H1 (cell line): ENCODE measurements at regions not wholly inside any gene's neighbourhood (a gene's known extent, or its start where the extent isn't known, plus 50 kb on each side); places are given as distances from the start of the nearest gene placed in this dataset.

Experiments
- CTCF ChIA-PET: fragments of 300-600 bp; sonication (Branson Sonifier 250); formaldehyde crosslinking; loops from one replicate; lab custom pipeline; 2021; ENCODE audit not compliant: partially characterized antibody; lab: Charles Lee
- POLR2A ChIA-PET: fragments of 300-600 bp; sonication (Branson Sonifier 250); formaldehyde crosslinking; loops from one replicate; lab custom pipeline; 2021; ENCODE audit warnings: inconsistent platforms; ENCODE audit not compliant: partially characterized antibody; lab: Charles Lee
- DNase-seq, 2 experiments: peaks; one replicate each; pipeline versions ENCODE4 v3.0.0 to v3.0.0-alpha.2; 2010 to 2022; ENCODE audit warnings: low spot score in 2 of 2, low read depth in 1 of 2, mixed read lengths in 1 of 2
- FAIRE-seq: peaks from 2 replicates; lab custom pipeline; 2011; peaks lifted over from hg19 to GRCh38; lab: Jason Lieb, UNC
- H2AFZ ChIP-seq: 2 replicates; pipeline ENCODE4 v1.8.1; 2012; ENCODE audit warnings: low read length, inconsistent platforms
- H2AK5ac ChIP-seq: 2 replicates; pipeline ENCODE4 v1.6.1; 2013; ENCODE audit warnings: low read depth, low read length
- H2BK120ac ChIP-seq: replicated peaks from 2 replicates; pipeline ENCODE3; 2013; ENCODE audit warnings: low read depth, low read length, inconsistent platforms
- H2BK12ac ChIP-seq: 2 replicates; pipeline ENCODE4 v1.6.1; 2013; ENCODE audit warnings: low read depth, low read length
- H2BK15ac ChIP-seq: 2 replicates; pipeline ENCODE4 v1.6.1; 2013; ENCODE audit warnings: low read length
- H2BK20ac ChIP-seq: 2 replicates; pipeline ENCODE4 v1.6.1; 2013; ENCODE audit warnings: low read length
- H2BK5ac ChIP-seq: 2 replicates; pipeline ENCODE4 v1.6.1; 2013; ENCODE audit warnings: low read depth, low read length
- H3K14ac ChIP-seq: 2 replicates; pipeline ENCODE4 v1.6.1; 2013; ENCODE audit warnings: inconsistent platforms; ENCODE audit not compliant: insufficient read length
- H3K18ac ChIP-seq: 2 replicates; pipeline ENCODE4 v1.6.1; 2013; ENCODE audit warnings: low read length; ENCODE audit errors: extremely low read depth
- H3K23ac ChIP-seq: 2 replicates; pipeline ENCODE4 v1.6.1; 2013; ENCODE audit warnings: inconsistent platforms; ENCODE audit not compliant: insufficient read length
- H3K23me2 ChIP-seq: 2 replicates; pipeline ENCODE4 v1.6.1; 2013; ENCODE audit warnings: low read depth, low read length
- H3K27ac ChIP-seq: 2 replicates; pipeline ENCODE4 v1.6.1; 2011; ENCODE audit warnings: low read depth, low read length, inconsistent platforms
- H3K27me3 ChIP-seq, 4 experiments: replicated peaks in 1 of 4; 1 replicate in 1 of 4; 2 replicates in 3 of 4; pipeline versions ENCODE4 v1.6.1 to v1.8.1; 2011 to 2013; ENCODE audit warnings: low read length in 3 of 4, mild to moderate bottlenecking in 3 of 4, inconsistent platforms in 2 of 4, mixed read lengths in 2 of 4, moderate library complexity in 1 of 4; ENCODE audit not compliant: control insufficient read depth in 3 of 4, insufficient read depth in 3 of 4; ENCODE audit errors: extremely low read depth in 1 of 4
- H3K36me3 ChIP-seq, 4 experiments: 2 replicates each; pipeline versions ENCODE4 v1.6.1 to v1.8.1; 2011 to 2013; ENCODE audit warnings: mild to moderate bottlenecking in 4 of 4, low read length in 3 of 4, moderate library complexity in 2 of 4, control low read depth in 1 of 4, inconsistent platforms in 1 of 4; ENCODE audit not compliant: insufficient read depth in 4 of 4, control insufficient read depth in 2 of 4
- H3K4ac ChIP-seq: replicated peaks from 2 replicates; pipeline ENCODE3; 2013; ENCODE audit warnings: low read length, low read depth, mixed read lengths, inconsistent platforms; ENCODE audit not compliant: insufficient read length
- H3K4me1 ChIP-seq, 4 experiments: replicated peaks in 1 of 4; 1 replicate in 1 of 4; 2 replicates in 3 of 4; pipeline versions ENCODE4 v1.6.1 to v1.8.1; 2011 to 2013; ENCODE audit warnings: low read length in 3 of 4, inconsistent platforms in 2 of 4, mixed read lengths in 1 of 4; ENCODE audit not compliant: insufficient read depth in 4 of 4, control insufficient read depth in 3 of 4
- H3K4me2 ChIP-seq, 2 experiments: 2 replicates each; pipeline versions ENCODE4 v1.6.1 to v1.8.1; 2011 to 2013; ENCODE audit warnings: low read depth in 2 of 2, low read length in 2 of 2, control low read depth in 1 of 2, inconsistent platforms in 1 of 2, mild to moderate bottlenecking in 1 of 2; ENCODE audit not compliant: insufficient read depth in 1 of 2
- H3K4me3 ChIP-seq, 4 experiments: fragments of 200-600, 300-600 bp in 1 of 4; sonication (generic), shearing (Covaris generic), sonication (Bioruptor Twin) in 1 of 4; 2 replicates each; pipeline versions ENCODE4 v1.5.1 to v1.8.1; 2011 to 2016; ENCODE audit warnings: low read length in 4 of 4, low read depth in 3 of 4, control low read depth in 2 of 4, inconsistent platforms in 2 of 4, mild to moderate bottlenecking in 2 of 4, mixed read lengths in 1 of 4, moderate library complexity in 1 of 4; ENCODE audit not compliant: insufficient read depth in 2 of 4; ENCODE audit errors: extremely low read depth in 1 of 4
- H3K56ac ChIP-seq: replicated peaks from 2 replicates; pipeline ENCODE3; 2013; ENCODE audit warnings: low read depth, mild to moderate bottlenecking, mixed read lengths, low read length, inconsistent platforms; ENCODE audit not compliant: insufficient read length
- H3K79me1 ChIP-seq: 2 replicates; pipeline ENCODE4 v1.6.1; 2013; ENCODE audit warnings: low read depth, low read length, control low read depth
- H3K79me2 ChIP-seq, 2 experiments: 2 replicates each; pipeline versions ENCODE4 v1.6.1 to v1.8.1; 2012 to 2013; ENCODE audit warnings: low read length in 2 of 2, mild to moderate bottlenecking in 2 of 2, inconsistent platforms in 1 of 2; ENCODE audit not compliant: insufficient read depth in 2 of 2, control insufficient read depth in 1 of 2
- H3K9ac ChIP-seq, 4 experiments: replicated peaks in 1 of 4; 1 replicate in 1 of 4; 2 replicates in 3 of 4; pipeline versions ENCODE4 v1.6.1 to v1.8.1; 2011 to 2013; ENCODE audit warnings: low read depth in 3 of 4, low read length in 3 of 4, control low read depth in 2 of 4, mild to moderate bottlenecking in 2 of 4, moderate library complexity in 2 of 4, inconsistent platforms in 1 of 4; ENCODE audit errors: extremely low read depth in 1 of 4
- H3K9me3 ChIP-seq, 2 experiments: 2 replicates each; pipeline versions ENCODE4 v1.6.1 to v1.8.1; 2012 to 2013; ENCODE audit warnings: mild to moderate bottlenecking in 2 of 2, moderate library complexity in 2 of 2, control low read depth in 1 of 2, inconsistent platforms in 1 of 2, low read depth in 1 of 2, low read length in 1 of 2, mixed read lengths in 1 of 2; ENCODE audit not compliant: insufficient read depth in 2 of 2
- H4K20me1 ChIP-seq, 2 experiments: replicated peaks in 1 of 2; 2 replicates each; pipeline versions ENCODE3 to v1.8.1; 2011 to 2013; ENCODE audit warnings: inconsistent platforms in 2 of 2, low read length in 2 of 2, mild to moderate bottlenecking in 1 of 2; ENCODE audit not compliant: insufficient read depth in 2 of 2, control insufficient read depth in 1 of 2
- H4K5ac ChIP-seq: 2 replicates; pipeline ENCODE4 v1.6.1; 2013; ENCODE audit warnings: low read length, low read depth, mixed read lengths, inconsistent platforms; ENCODE audit not compliant: insufficient read length
- H4K8ac ChIP-seq: 2 replicates; pipeline ENCODE4 v1.8.0; 2013; ENCODE audit warnings: mild to moderate bottlenecking, moderate library complexity, low read length, inconsistent platforms; ENCODE audit not compliant: insufficient read depth; ENCODE audit errors: extremely low read depth
- H4K91ac ChIP-seq: replicated peaks from 2 replicates; pipeline ENCODE3; 2013; ENCODE audit warnings: low read length, mixed read lengths, inconsistent platforms; ENCODE audit not compliant: insufficient read length
- JUN ChIP-seq: IDR thresholded peaks from 2 replicates; pipeline ENCODE4 v1.6.1; 2011; ENCODE audit warnings: low read depth, mild to moderate bottlenecking, improper control_type of control experiment, low read length
- POU5F1 ChIP-seq: IDR thresholded peaks from 2 replicates; pipeline ENCODE4 v1.6.1; 2011; ENCODE audit warnings: low read depth, mild to moderate bottlenecking, low read length, moderate library complexity
- RAD21 ChIP-seq, 2 experiments: IDR thresholded peaks in 1 of 2; conservative IDR thresholded peaks in 1 of 2; 2 replicates each; pipeline ENCODE4 v1.6.1; 2011; ENCODE audit warnings: low read depth in 2 of 2, low read length in 2 of 2, improper control_type of control experiment in 1 of 2, inconsistent platforms in 1 of 2, mild to moderate bottlenecking in 1 of 2, moderate library complexity in 1 of 2
- SUZ12 ChIP-seq: fragments of 200-600 bp; sonication (generic); IDR thresholded peaks from 2 replicates; pipeline ENCODE4 v1.6.1; 2012; ENCODE audit warnings: mild to moderate bottlenecking, inconsistent platforms, low read length, moderate library complexity, mixed read lengths
- USF2 ChIP-seq: IDR thresholded peaks from 2 replicates; pipeline ENCODE4 v1.6.1; 2011; ENCODE audit warnings: low read length, improper control_type of control experiment
- YY1 ChIP-seq: IDR thresholded peaks from 2 replicates; pipeline ENCODE4 v1.6.1; 2011; ENCODE audit warnings: low read depth, mild to moderate bottlenecking, low read length
- WGBS, 2 experiments: shearing (Covaris generic) in 1 of 2; methylation state at CpG; one replicate each; pipeline versions ENCODE4 v1.1.6 to v1.1.7; 2013 to 2015; ENCODE audit warnings: low lambda C conversion rate in 2 of 2, mixed read lengths in 2 of 2, inconsistent platforms in 1 of 2, low coverage in 1 of 2, missing lambda C conversion rate in 1 of 2; ENCODE audit not compliant: insufficient replicate concordance in 2 of 2, insufficient coverage in 1 of 2, insufficient read length in 1 of 2; ENCODE audit errors: extremely low coverage in 1 of 2, missing lambda C conversion rate in 1 of 2; 5-methylcytosine and 5-hydroxymethylcytosine counted together
- TF ChIP-seq, protein P1 (sequence below), 3 experiments: IDR thresholded peaks; 1 replicate in 2 of 3; 2 replicates in 1 of 3; pipeline versions ENCODE4 v1.5.1 to v1.6.1; 2011; ENCODE audit warnings: low read length in 3 of 3, mild to moderate bottlenecking in 3 of 3, inconsistent platforms in 2 of 3, low read depth in 1 of 3, moderate library complexity in 1 of 3; ENCODE audit not compliant: insufficient read depth in 1 of 3; ENCODE audit errors: control extremely low read depth in 1 of 3

GRCh38 chr18:2471523-2471922, 99.8 kb downstream of the METTL4 start:
- Histone ChIP-seq H2BK120ac (no peak overlapping the region), H3K56ac (no peak overlapping the region), H2BK5ac (no peak overlapping the region), H3K18ac (no peak overlapping the region), H3K27ac (no peak overlapping the region), H4K91ac (no peak overlapping the region), H4K5ac (no peak overlapping the region), H3K23ac (no peak overlapping the region), H3K4me2 (no peak overlapping the region), H2AK5ac (no peak overlapping the region), H3K36me3 (no peaks in the 10 kb centered on the region), H3K79me1 (no peaks in the 10 kb centered on the region), H2BK12ac (no peak overlapping the region), H3K9ac (no peak overlapping the region), H3K4ac (no peak overlapping the region), H3K4me3 (no peak overlapping the region), H3K23me2 (no peaks in the 10 kb centered on the region), H3K9me3 (no peaks in the 10 kb centered on the region), H2BK20ac (no peak overlapping the region), H4K20me1 (no peaks in the 10 kb centered on the region), H2AFZ (no peak overlapping the region), H3K27me3 (no peaks in the 10 kb centered on the region), H2BK15ac (no peak overlapping the region), H3K4me1 (no peaks in the 10 kb centered on the region), H3K79me2 (no peaks in the 10 kb centered on the region), H3K14ac (no peak overlapping the region), H4K8ac (no peak overlapping the region)
- CTCF ChIA-PET = interaction anchor here (1.0 to 1.6 kb wide), 4 partner anchors 8 to 32 kb away, joined by 3 to 4 read pairs (median 3); no protein-coding TSS in a partner anchor
- FAIRE-seq = no peak
- no peak for DNase-seq
- WGBS, 2 experiments = 93% methylated on average over 2 of the region's 2 CpGs; no CpG with 5 or more reads in 1 of the 2 experiments
- no peak for TF ChIP-seq JUN
- TF ChIP-seq, protein P1, sequence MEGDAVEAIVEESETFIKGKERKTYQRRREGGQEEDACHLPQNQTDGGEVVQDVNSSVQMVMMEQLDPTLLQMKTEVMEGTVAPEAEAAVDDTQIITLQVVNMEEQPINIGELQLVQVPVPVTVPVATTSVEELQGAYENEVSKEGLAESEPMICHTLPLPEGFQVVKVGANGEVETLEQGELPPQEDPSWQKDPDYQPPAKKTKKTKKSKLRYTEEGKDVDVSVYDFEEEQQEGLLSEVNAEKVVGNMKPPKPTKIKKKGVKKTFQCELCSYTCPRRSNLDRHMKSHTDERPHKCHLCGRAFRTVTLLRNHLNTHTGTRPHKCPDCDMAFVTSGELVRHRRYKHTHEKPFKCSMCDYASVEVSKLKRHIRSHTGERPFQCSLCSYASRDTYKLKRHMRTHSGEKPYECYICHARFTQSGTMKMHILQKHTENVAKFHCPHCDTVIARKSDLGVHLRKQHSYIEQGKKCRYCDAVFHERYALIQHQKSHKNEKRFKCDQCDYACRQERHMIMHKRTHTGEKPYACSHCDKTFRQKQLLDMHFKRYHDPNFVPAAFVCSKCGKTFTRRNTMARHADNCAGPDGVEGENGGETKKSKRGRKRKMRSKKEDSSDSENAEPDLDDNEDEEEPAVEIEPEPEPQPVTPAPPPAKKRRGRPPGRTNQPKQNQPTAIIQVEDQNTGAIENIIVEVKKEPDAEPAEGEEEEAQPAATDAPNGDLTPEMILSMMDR (IDR thresholded peaks at IDR 0.05; ENCODE audit: control extremely low read depth in 1 of 3, insufficient read depth in 1 of 3, low read depth in 1 of 3, low read length in 3 of 3) = peak; percentile 26 to 53 (median 42)
- no peak for TF ChIP-seq USF2
- TF ChIP-seq POU5F1 = no peak
- peak; percentile 89 for TF ChIP-seq YY1
- no peak for TF ChIP-seq SUZ12
- peak; percentile 7 to 41; a peak in 2 of 4 replicates for TF ChIP-seq RAD21 (IDR thresholded peaks at IDR 0.05 in 1 of 2, conservative IDR thresholded peaks at IDR 0.05 in 1 of 2; ENCODE audit: low read depth in 2 of 2, low read length in 2 of 2)
- POLR2A ChIA-PET = no interaction called here
